Cardiac fibroblast (primary cell): ENCODE measurements at regions not wholly inside any gene's neighbourhood (a gene's known extent, or its start where the extent isn't known, plus 50 kb on each side); places are given as distances from the start of the nearest gene placed in this dataset.

Source experiments
- DNase-seq, 2 donors: peaks; one replicate each; pipeline versions ENCODE4 v3.0.0 to v3.0.0-alpha.2; 2010; ENCODE audit warnings: low read depth in 2 of 2
- H3K4me3 ChIP-seq, 2 donors: replicated peaks in 1 of 2; 1 replicate in 1 of 2; 2 replicates in 1 of 2; pipeline ENCODE4 v1.5.1; 2011; ENCODE audit warnings: low read depth in 2 of 2, low read length in 2 of 2, mild to moderate bottlenecking in 2 of 2, moderate library complexity in 1 of 2
- CTCF ChIP-seq: IDR thresholded peaks from one replicate; pipeline ENCODE4 v1.5.1; 2011; ENCODE audit warnings: low read depth, mild to moderate bottlenecking, low read length, inconsistent platforms

- no peak for TF ChIP-seq CTCF
- H3K4me3 ChIP-seq: no peak overlapping the region
- DNase-seq: no peak
Observed at GRCh38 chr15:101543926-101544612, 54.6 kb upstream of the PCSK6 start.

- no peak overlapping the region for H3K4me3 ChIP-seq
- TF ChIP-seq CTCF: no peak
- DNase-seq: no peak
Observed at GRCh38 chr15:101543431-101543830, 53.9 kb upstream of the PCSK6 start.

GRCh38 chr15:101543026-101543390 is 53.5 kb upstream of the PCSK6 start:
- no peak for DNase-seq
- TF ChIP-seq CTCF: no peak
- H3K4me3 ChIP-seq: no peak overlapping the region

GRCh38 chr15:101542306-101543025 is 53.0 kb upstream of the PCSK6 start:
- no peak overlapping the region for H3K4me3 ChIP-seq
- TF ChIP-seq CTCF: no peak
- no peak for DNase-seq

GRCh38 chr15:101541501-101542292 is 52.2 kb upstream of the PCSK6 start:
- no peak for TF ChIP-seq CTCF
- DNase-seq: no peak
- no peak overlapping the region for H3K4me3 ChIP-seq

- peak in 1 of 2 donors; percentile 19 for DNase-seq
- H3K4me3 ChIP-seq: no peak overlapping the region
- TF ChIP-seq CTCF: peak; percentile 27
Observed at GRCh38 chr15:101540480-101541239, 51.2 kb upstream of the PCSK6 start.
